Astrocyte (in vitro differentiated cells and primary cell): ENCODE measurements at regions not wholly inside any gene's neighbourhood (a gene's known extent, or its start where the extent isn't known, plus 50 kb on each side); places are given as distances from the start of the nearest gene placed in this dataset.

Source experiments
- EZH2 ChIP-seq: IDR thresholded peaks from 2 replicates; pipeline ENCODE4 v1.6.1; 2012; ENCODE audit warnings: mild to moderate bottlenecking, low read length, inconsistent platforms; ENCODE audit not compliant: insufficient read depth
- TF ChIP-seq, protein P1 (sequence below): IDR thresholded peaks from 2 replicates; pipeline ENCODE4 v1.5.1; 2011; ENCODE audit warnings: low read depth, mild to moderate bottlenecking, inconsistent platforms, low read length, moderate library complexity; ENCODE audit not compliant: insufficient read depth

DNA sequence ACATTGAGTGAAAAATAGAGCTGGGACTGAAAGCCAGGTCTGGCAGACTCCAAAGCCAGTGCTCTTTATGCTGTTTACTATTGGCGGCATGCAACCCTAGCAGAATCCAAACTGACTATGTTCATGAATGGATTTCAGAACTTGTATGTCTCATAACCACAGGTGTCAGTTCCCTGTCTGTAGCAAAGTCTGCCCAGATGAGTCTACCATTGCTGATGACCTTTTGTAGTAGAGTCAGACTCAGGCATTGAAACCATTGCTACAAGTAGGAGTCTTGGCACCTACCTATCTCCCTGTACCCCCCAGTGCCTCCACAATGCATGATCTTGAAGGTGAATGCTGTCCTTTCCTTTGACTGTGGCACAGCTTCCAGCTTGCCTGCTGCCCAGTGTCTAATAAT, 157.2 kb upstream of the ROPN1 start:
- TF ChIP-seq, protein P1, sequence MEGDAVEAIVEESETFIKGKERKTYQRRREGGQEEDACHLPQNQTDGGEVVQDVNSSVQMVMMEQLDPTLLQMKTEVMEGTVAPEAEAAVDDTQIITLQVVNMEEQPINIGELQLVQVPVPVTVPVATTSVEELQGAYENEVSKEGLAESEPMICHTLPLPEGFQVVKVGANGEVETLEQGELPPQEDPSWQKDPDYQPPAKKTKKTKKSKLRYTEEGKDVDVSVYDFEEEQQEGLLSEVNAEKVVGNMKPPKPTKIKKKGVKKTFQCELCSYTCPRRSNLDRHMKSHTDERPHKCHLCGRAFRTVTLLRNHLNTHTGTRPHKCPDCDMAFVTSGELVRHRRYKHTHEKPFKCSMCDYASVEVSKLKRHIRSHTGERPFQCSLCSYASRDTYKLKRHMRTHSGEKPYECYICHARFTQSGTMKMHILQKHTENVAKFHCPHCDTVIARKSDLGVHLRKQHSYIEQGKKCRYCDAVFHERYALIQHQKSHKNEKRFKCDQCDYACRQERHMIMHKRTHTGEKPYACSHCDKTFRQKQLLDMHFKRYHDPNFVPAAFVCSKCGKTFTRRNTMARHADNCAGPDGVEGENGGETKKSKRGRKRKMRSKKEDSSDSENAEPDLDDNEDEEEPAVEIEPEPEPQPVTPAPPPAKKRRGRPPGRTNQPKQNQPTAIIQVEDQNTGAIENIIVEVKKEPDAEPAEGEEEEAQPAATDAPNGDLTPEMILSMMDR = no peak
- TF ChIP-seq EZH2 = no peak
